Activated T-cell treated with anti-CD3 and anti-CD28 coated beads, Interleukin-2, amount 50 U/mL, for 4 hours (primary cell): ENCODE measurements at regions not wholly inside any gene's neighbourhood (a gene's known extent, or its start where the extent isn't known, plus 50 kb on each side); places are given as distances from the start of the nearest gene placed in this dataset.

Source experiments
- ATAC-seq, 2 donors: fragments of 200-7000 bp; cut with Tn5 transposase; one replicate each; pipeline ENCODE4 v1.10.0; 2021
- DNase-seq: peaks from one replicate; pipeline ENCODE4 v3.0.0-alpha.2; 2020
- H3K27me3 Mint-ChIP-seq: one replicate; pipeline ENCODE4 v1.8.0; 2021; ENCODE audit warnings: low read depth, mixed read lengths
- H3K36me3 Mint-ChIP-seq: one replicate; pipeline ENCODE4 v1.8.0; 2022; ENCODE audit warnings: mixed read lengths; ENCODE audit not compliant: insufficient read depth
- H3K4me1 Mint-ChIP-seq: one replicate; pipeline ENCODE4 v1.8.0; 2021; ENCODE audit warnings: low read depth, mixed read lengths
- H3K4me3 Mint-ChIP-seq: one replicate; pipeline ENCODE4 v1.8.0; 2021; ENCODE audit warnings: mild to moderate bottlenecking, moderate library complexity, mixed read lengths
- H3K9me3 Mint-ChIP-seq: one replicate; pipeline ENCODE4 v1.8.0; 2021; ENCODE audit warnings: mixed read lengths

GRCh38 chr5:115469904-115470516 lies 74.6 kb downstream of the FEM1C start:
- DNase-seq (no peak), ATAC-seq (no peak)
- Mint-ChIP-seq H3K4me1 (no peaks in the 10 kb centered on the region), H3K36me3 (no peaks in the 10 kb centered on the region), H3K9me3 (no peaks in the 10 kb centered on the region), H3K27me3 (peaks cover 3% of the 10 kb centered on the region), H3K4me3 (no peak overlapping the region)

GRCh38 chr5:115467628-115468027 lies 76.9 kb downstream of the FEM1C start:
- ATAC-seq, result no peak
- no peak for DNase-seq
- Mint-ChIP-seq H3K9me3 (no peaks in the 10 kb centered on the region), H3K4me3 (no peak overlapping the region), H3K4me1 (no peaks in the 10 kb centered on the region), H3K36me3 (no peaks in the 10 kb centered on the region), H3K27me3 (peaks cover 6% of the 10 kb centered on the region)

GRCh38 chr5:115465431-115465830 lies 79.1 kb downstream of the FEM1C start:
- no peaks in the 10 kb centered on the region for H3K9me3 Mint-ChIP-seq
- H3K4me3 Mint-ChIP-seq, result no peak overlapping the region
- no peaks in the 10 kb centered on the region for H3K36me3 Mint-ChIP-seq
- peaks cover 15% of the 10 kb centered on the region for H3K27me3 Mint-ChIP-seq
- DNase-seq, result no peak
- peaks cover 7% of the 10 kb centered on the region for H3K4me1 Mint-ChIP-seq
- ATAC-seq, result no peak

GRCh38 chr5:115463983-115464382 lies 80.6 kb downstream of the FEM1C start:
- Mint-ChIP-seq H3K4me1 (peaks cover 7% of the 10 kb centered on the region), H3K4me3 (no peak overlapping the region), H3K27me3 (peaks cover 13% of the 10 kb centered on the region), H3K36me3 (no peaks in the 10 kb centered on the region), H3K9me3 (no peaks in the 10 kb centered on the region)
- DNase-seq, result no peak
- ATAC-seq, result no peak

GRCh38 chr5:115461506-115462290 lies 82.9 kb downstream of the FEM1C start:
- peaks cover 7% of the 10 kb centered on the region for H3K4me1 Mint-ChIP-seq
- no peaks in the 10 kb centered on the region for H3K9me3 Mint-ChIP-seq
- peaks cover 13% of the 10 kb centered on the region for H3K27me3 Mint-ChIP-seq
- no peaks in the 10 kb centered on the region for H3K36me3 Mint-ChIP-seq
- ATAC-seq (peak; percentile 83 to 89), DNase-seq (no peak)
- H3K4me3 Mint-ChIP-seq, result no peak overlapping the region

GRCh38 chr5:115461093-115461492 lies 83.5 kb downstream of the FEM1C start:
- Mint-ChIP-seq H3K36me3 (no peaks in the 10 kb centered on the region), H3K9me3 (no peaks in the 10 kb centered on the region), H3K4me3 (no peak overlapping the region), H3K27me3 (peaks cover 12% of the 10 kb centered on the region), H3K4me1 (peaks cover 7% of the 10 kb centered on the region)
- DNase-seq (no peak), ATAC-seq (peak in 1 of 2 donors; percentile 4)

GRCh38 chr5:115460472-115460871 lies 84.1 kb downstream of the FEM1C start:
- Mint-ChIP-seq H3K36me3 (no peaks in the 10 kb centered on the region), H3K4me3 (no peak overlapping the region), H3K4me1 (peaks cover 7% of the 10 kb centered on the region), H3K9me3 (no peaks in the 10 kb centered on the region), H3K27me3 (peaks cover 12% of the 10 kb centered on the region)
- peak; percentile 52 to 61 for ATAC-seq
- no peak for DNase-seq

GRCh38 chr5:115459855-115460341 lies 84.7 kb downstream of the FEM1C start:
- Mint-ChIP-seq H3K36me3 (no peaks in the 10 kb centered on the region), H3K4me1 (peaks cover 7% of the 10 kb centered on the region), H3K27me3 (peaks cover 12% of the 10 kb centered on the region), H3K9me3 (no peaks in the 10 kb centered on the region), H3K4me3 (no peak overlapping the region)
- ATAC-seq (peak in 1 of 2 donors; percentile 25), DNase-seq (no peak)

- no peak for DNase-seq
- Mint-ChIP-seq H3K4me3 (no peak overlapping the region), H3K36me3 (no peaks in the 10 kb centered on the region), H3K9me3 (no peaks in the 10 kb centered on the region), H3K4me1 (peaks cover 7% of the 10 kb centered on the region), H3K27me3 (peaks cover 9% of the 10 kb centered on the region)
- ATAC-seq, result no peak
Observed at GRCh38 chr5:115458416-115458815, 86.2 kb downstream of the FEM1C start.

GRCh38 chr5:115458003-115458409 lies 86.6 kb downstream of the FEM1C start:
- Mint-ChIP-seq H3K36me3 (no peaks in the 10 kb centered on the region), H3K9me3 (no peaks in the 10 kb centered on the region)

GRCh38 chr5:115457571-115457970 lies 87.0 kb downstream of the FEM1C start:
- no peaks in the 10 kb centered on the region for H3K9me3 Mint-ChIP-seq
- peaks cover 7% of the 10 kb centered on the region for H3K4me1 Mint-ChIP-seq
- no peak overlapping the region for H3K4me3 Mint-ChIP-seq
- DNase-seq, result no peak
- no peaks in the 10 kb centered on the region for H3K36me3 Mint-ChIP-seq
- ATAC-seq, result no peak
- H3K27me3 Mint-ChIP-seq, result peaks cover 9% of the 10 kb centered on the region

More at GRCh38 chr5:115458003-115458409, 86.6 kb downstream of the FEM1C start:
- no peak for ATAC-seq
- Mint-ChIP-seq H3K27me3 (peaks cover 9% of the 10 kb centered on the region), H3K4me3 (no peak overlapping the region), H3K4me1 (peaks cover 7% of the 10 kb centered on the region)
- no peak for DNase-seq

- no peaks in the 10 kb centered on the region for H3K36me3 Mint-ChIP-seq
- ATAC-seq (no peak), DNase-seq (no peak)
- H3K4me1 Mint-ChIP-seq, result peaks cover 3% of the 10 kb centered on the region
- H3K4me3 Mint-ChIP-seq, result no peak overlapping the region
- H3K9me3 Mint-ChIP-seq, result no peaks in the 10 kb centered on the region
- H3K27me3 Mint-ChIP-seq, result peaks cover 3% of the 10 kb centered on the region
Observed at GRCh38 chr5:115456539-115457040, 88.0 kb downstream of the FEM1C start.

GRCh38 chr5:115456056-115456455 lies 88.5 kb downstream of the FEM1C start:
- Mint-ChIP-seq H3K4me3 (no peak overlapping the region), H3K4me1 (no peaks in the 10 kb centered on the region), H3K27me3 (no peaks in the 10 kb centered on the region), H3K9me3 (no peaks in the 10 kb centered on the region), H3K36me3 (no peaks in the 10 kb centered on the region)
- DNase-seq, result no peak
- no peak for ATAC-seq

- DNase-seq (no peak), ATAC-seq (no peak)
- H3K9me3 Mint-ChIP-seq, result no peaks in the 10 kb centered on the region
- no peaks in the 10 kb centered on the region for H3K4me1 Mint-ChIP-seq
- H3K4me3 Mint-ChIP-seq, result no peak overlapping the region
- no peaks in the 10 kb centered on the region for H3K27me3 Mint-ChIP-seq
- H3K36me3 Mint-ChIP-seq, result no peaks in the 10 kb centered on the region
Observed at GRCh38 chr5:115455301-115455707, 89.3 kb downstream of the FEM1C start.
